ENCODE measurements at regions not wholly inside any gene's neighbourhood (a gene's known extent, or its start where the extent isn't known, plus 50 kb on each side); places are given as distances from the start of the nearest gene placed in this dataset.

GRCh38 chr9:105884416-105884815 lies 190.1 kb downstream of the TMEM38B start:
- DNase-seq, result no peak
- Histone ChIP-seq H3K27me3 (ENCODE audit: insufficient read depth in 3 of 3, low read length in 2 of 3) (no peaks in the 10 kb centered on the region), H3K27ac (no peak overlapping the region), H3K4me1 (no peaks in the 10 kb centered on the region), H3K4me3 (no peak overlapping the region), H3K36me3 (ENCODE audit: insufficient read depth in 1 of 2, low read depth in 1 of 2) (no peaks in the 10 kb centered on the region), H3K9me3 (no peaks in the 10 kb centered on the region)
- intact Hi-C loops (cut with DNase I), result loop anchor here (5.0 kb wide), 2 partner anchors 42 to 277 kb away; no protein-coding TSS in a partner anchor
- no peak for TF ChIP-seq CTCF (IDR thresholded peaks at IDR 0.05)
- WGBS, 3 donors, result 59 to 80% (median 64%) methylated on average over 3 of the region's 3 CpGs
- ATAC-seq, result no peak

- Histone ChIP-seq H3K4me1 (peaks cover 16% of the 10 kb centered on the region), H3K27ac (no peak overlapping the region), H3K36me3 (ENCODE audit: insufficient read depth in 1 of 2, low read depth in 1 of 2) (no peaks in the 10 kb centered on the region), H3K4me3 (no peak overlapping the region), H3K27me3 (ENCODE audit: insufficient read depth in 3 of 3, low read length in 2 of 3) (no peaks in the 10 kb centered on the region), H3K9me3 (no peaks in the 10 kb centered on the region)
- ATAC-seq (peak in 2 of 4 donors; percentile 31 to 32), DNase-seq (no peak)
- intact Hi-C loops (cut with DNase I), result no loop called here
- WGBS, 3 donors, result 24 to 47% (median 28%) methylated on average over 3 of the region's 3 CpGs
- no peak for TF ChIP-seq CTCF (IDR thresholded peaks at IDR 0.05)
Measured at GRCh38 chr9:105886136-105886535, 191.8 kb downstream of the TMEM38B start.

GRCh38 chr9:105887679-105888078 lies 193.3 kb downstream of the TMEM38B start:
- Histone ChIP-seq H3K36me3 (ENCODE audit: insufficient read depth in 1 of 2, low read depth in 1 of 2) (no peaks in the 10 kb centered on the region), H3K27ac (no peak overlapping the region), H3K4me1 (peaks cover 17% of the 10 kb centered on the region), H3K27me3 (ENCODE audit: insufficient read depth in 3 of 3, low read length in 2 of 3) (no peaks in the 10 kb centered on the region), H3K4me3 (no peak overlapping the region), H3K9me3 (no peaks in the 10 kb centered on the region)
- 57 to 64% (median 63%) methylated on average over 2 of the region's 2 CpGs for WGBS, 3 donors
- intact Hi-C loops (cut with DNase I), result no loop called here
- ATAC-seq, result no peak
- TF ChIP-seq CTCF (IDR thresholded peaks at IDR 0.05), result no peak
- no peak for DNase-seq

- DNase-seq, result no peak
- Histone ChIP-seq H3K36me3 (ENCODE audit: insufficient read depth in 1 of 2, low read depth in 1 of 2) (no peaks in the 10 kb centered on the region), H3K4me1 (peaks cover 17% of the 10 kb centered on the region), H3K4me3 (no peak overlapping the region), H3K27ac (peak overlapping the region; percentile 30), H3K9me3 (no peaks in the 10 kb centered on the region), H3K27me3 (ENCODE audit: insufficient read depth in 3 of 3, low read length in 2 of 3) (no peaks in the 10 kb centered on the region)
- no peak for TF ChIP-seq CTCF (IDR thresholded peaks at IDR 0.05)
- intact Hi-C loops (cut with DNase I), result no loop called here
- 18 to 25% (median 19%) methylated on average over 5 of the region's 5 CpGs for WGBS, 3 donors
- ATAC-seq, result peak; percentile 76 to 92 (median 82)
Measured at GRCh38 chr9:105890046-105890822, 195.9 kb downstream of the TMEM38B start.

Data from psoas muscle (tissue), 7 donors.